HepG2 (cell line): ENCODE measurements at regions not wholly inside any gene's neighbourhood (a gene's known extent, or its start where the extent isn't known, plus 50 kb on each side); places are given as distances from the start of the nearest gene placed in this dataset.

Experiments
- ATAC-seq: fragments of 200-7000 bp; cut with Tn5 transposase; 3 replicates; pipeline ENCODE4 v1.9.1; 2020; ENCODE audit warnings: mild to moderate bottlenecking, moderate library complexity
- BruUV-seq: library from RNA; stranded (reverse); fragments of 400-500 nt; replicated peaks from 2 replicates; lab custom pipeline; 2021; lab: Mats Ljungman, UMichigan
- CTCF ChIA-PET: fragments of 300-600 bp; formaldehyde crosslinking; extraction: SDS; loops from one replicate; lab custom pipeline; 2021; ENCODE audit warnings: low total read pairs, inconsistent platforms, low intra/inter-chr PET ratio; lab: Yijun Ruan, JAX
- POLR2A ChIA-PET: fragments of 350-600 bp; sonication (Branson Sonifier 250); formaldehyde crosslinking; loops from one replicate; lab custom pipeline; 2020; ENCODE audit warnings: antibody characterized with exemption, inconsistent platforms; lab: Yijun Ruan, JAX
- DNase-seq: peaks from one replicate; pipeline ENCODE4 v3.0.0-alpha.2; 2015; ENCODE audit warnings: low spot score
- FAIRE-seq: peaks from 3 replicates; lab custom pipeline; 2011; peaks lifted over from hg19 to GRCh38; lab: Jason Lieb, UNC
- H2AFZ ChIP-seq: one replicate; pipeline ENCODE4 v1.6.1; 2011; ENCODE audit warnings: low read length, inconsistent platforms
- H3K27ac ChIP-seq: fragments of 300-600 bp; 3 replicates; pipeline ENCODE4 v1.8.0; 2011; ENCODE audit warnings: mixed run types, mild to moderate bottlenecking, mixed read lengths, low read length, inconsistent platforms; ENCODE audit not compliant: insufficient read depth; ENCODE audit errors: extremely low read length
- H3K27me3 ChIP-seq, 2 experiments: fragments of 200-600 bp in 1 of 2; 2 replicates in 1 of 2; 3 replicates in 1 of 2; pipeline versions ENCODE4 v1.6.0 to v1.8.0; 2011; ENCODE audit warnings: low read length in 2 of 2, mild to moderate bottlenecking in 2 of 2, moderate library complexity in 2 of 2, inconsistent platforms in 1 of 2; ENCODE audit not compliant: insufficient read depth in 2 of 2, control insufficient read depth in 1 of 2
- H3K36me3 ChIP-seq, 2 experiments: fragments of 200-600 bp in 1 of 2; replicated peaks in 1 of 2; 2 replicates in 1 of 2; 3 replicates in 1 of 2; pipeline versions ENCODE4 v1.5.1 to v1.8.0; 2011; ENCODE audit warnings: low read length in 2 of 2, inconsistent platforms in 1 of 2; ENCODE audit not compliant: insufficient read depth in 2 of 2, control insufficient read depth in 1 of 2
- H3K4me1 ChIP-seq: 2 replicates; pipeline ENCODE4 v1.5.1; 2012; ENCODE audit warnings: low read length, inconsistent platforms; ENCODE audit not compliant: insufficient read depth
- H3K4me2 ChIP-seq: 2 replicates; pipeline ENCODE4 v1.6.0; 2011; ENCODE audit warnings: low read depth, low read length, inconsistent platforms
- H3K4me3 ChIP-seq, 3 experiments: fragments of 200-600 bp in 1 of 3; sonication (generic), shearing (Covaris generic) in 1 of 3; replicated peaks in 1 of 3; 2 replicates each; pipeline ENCODE4 v1.5.1; 2011 to 2016; ENCODE audit warnings: low read length in 3 of 3, inconsistent platforms in 2 of 3, low read depth in 2 of 3, mild to moderate bottlenecking in 2 of 3, control low read depth in 1 of 3, mixed read lengths in 1 of 3; ENCODE audit not compliant: insufficient read depth in 1 of 3
- H3K79me2 ChIP-seq: one replicate; pipeline ENCODE4 v1.6.1; 2011; ENCODE audit warnings: low read length, inconsistent platforms; ENCODE audit not compliant: insufficient read depth
- H3K9ac ChIP-seq: 2 replicates; pipeline ENCODE4 v1.6.0; 2011; ENCODE audit warnings: mild to moderate bottlenecking, low read depth, low read length, inconsistent platforms; ENCODE audit not compliant: insufficient read depth
- H3K9me3 ChIP-seq: 2 replicates; pipeline ENCODE4 v1.5.1; 2012; ENCODE audit warnings: mild to moderate bottlenecking, low read length
- H4K20me1 ChIP-seq: 2 replicates; pipeline ENCODE4 v1.6.0; 2011; ENCODE audit warnings: inconsistent platforms, mild to moderate bottlenecking, low read length, moderate library complexity; ENCODE audit not compliant: insufficient read depth
- FOXC1 ChIP-seq: sonication (generic); formaldehyde crosslinking; IDR thresholded peaks from 2 replicates; pipeline ENCODE4 v1.8.0; 2022; ENCODE audit warnings: mild to moderate bottlenecking, missing genetic modification reagents, borderline replicate concordance
- HNF4A ChIP-seq: sonication (generic); formaldehyde crosslinking; IDR thresholded peaks from 2 replicates; pipeline ENCODE4 v1.4.0; 2020; ENCODE audit warnings: missing genetic modification reagents
- SOX13 ChIP-seq, 3 experiments: fragments of 450-650 bp in 1 of 3; sonication (generic) in 1 of 3; formaldehyde crosslinking in 1 of 3; IDR thresholded peaks in 2 of 3; conservative IDR thresholded peaks in 1 of 3; 2 replicates each; pipeline versions ENCODE4 v1.5.0 to v1.6.1; 2016 to 2020; ENCODE audit warnings: antibody characterized with exemption in 1 of 3, mild to moderate bottlenecking in 1 of 3, missing compliant biosample characterization in 1 of 3, missing genetic modification reagents in 1 of 3, moderate library complexity in 1 of 3
- SYNCRIP ChIP-seq: fragments of 200-400 bp; formaldehyde crosslinking; IDR thresholded peaks from 2 replicates; pipeline ENCODE4 v1.6.1; 2018; ENCODE audit warnings: mild to moderate bottlenecking, low read depth, low read length; ENCODE audit not compliant: insufficient read depth
- YY1 ChIP-seq: IDR thresholded peaks from 2 replicates; pipeline ENCODE4 v1.6.1; 2011; ENCODE audit warnings: low read length, low read depth, moderate library complexity, mild to moderate bottlenecking; ENCODE audit not compliant: insufficient read depth, insufficient replicate concordance
- ZBTB1 ChIP-seq: sonication (generic); formaldehyde crosslinking; IDR thresholded peaks from 2 replicates; pipeline ENCODE4 v1.4.0; 2020; ENCODE audit warnings: missing genetic modification reagents, borderline replicate concordance
- ZBTB37 ChIP-seq: sonication (generic); formaldehyde crosslinking; IDR thresholded peaks from 2 replicates; pipeline ENCODE4 v1.4.0; 2020; ENCODE audit warnings: mild to moderate bottlenecking, missing genetic modification reagents
- ZMYM3 ChIP-seq: sonication (generic); formaldehyde crosslinking; IDR thresholded peaks from 2 replicates; pipeline ENCODE4 v1.5.1; 2020; ENCODE audit warnings: mild to moderate bottlenecking, missing genetic modification reagents
- ZNF33B ChIP-seq: sonication (generic); formaldehyde crosslinking; IDR thresholded peaks from 2 replicates; pipeline ENCODE4 v1.5.1; 2020; ENCODE audit warnings: mild to moderate bottlenecking, missing genetic modification reagents
- ZNF644 ChIP-seq: IDR thresholded peaks from 2 replicates; pipeline ENCODE4 v1.6.1; 2016; ENCODE audit warnings: low read depth
- ZNF740 ChIP-seq: sonication (generic); formaldehyde crosslinking; IDR thresholded peaks from 2 replicates; pipeline ENCODE4 v1.4.0; 2020; ENCODE audit warnings: missing genetic modification reagents
- ZNF768 ChIP-seq: sonication (generic); formaldehyde crosslinking; IDR thresholded peaks from 2 replicates; pipeline ENCODE4 v1.4.0; 2020; ENCODE audit warnings: missing genetic modification reagents
- WGBS: methylation state at CpG from one replicate; pipeline ENCODE4 v1.1.6; 2017; ENCODE audit warnings: low lambda C conversion rate; 5-methylcytosine and 5-hydroxymethylcytosine counted together
- in situ Hi-C: cut with HindIII; loops from 2 replicates; pipeline ENCODE4 v1.10.0; 2017; ENCODE audit warnings: low pct_unique_long_range_greater_than_20kb; ENCODE audit not compliant: extremely low pct_ligation_motif_present
- intact Hi-C: fragments of 100-400 bp; cut with micrococcal nuclease; formaldehyde crosslinking; loops from one replicate; pipeline ENCODE4 v1.10.0; 2022; ENCODE audit not compliant: unreplicated experiment

- BruUV-seq: no TSS peak
- Histone ChIP-seq H3K79me2 (no peaks in the 10 kb centered on the region), H3K9me3 (no peaks in the 10 kb centered on the region), H3K27ac (no peak overlapping the region), H3K4me3 (no peak overlapping the region), H2AFZ (no peak overlapping the region), H3K4me1 (no peaks in the 10 kb centered on the region), H3K9ac (no peak overlapping the region), H3K4me2 (no peak overlapping the region), H3K36me3 (no peaks in the 10 kb centered on the region), H4K20me1 (no peaks in the 10 kb centered on the region), H3K27me3 (peaks cover 7 to 72% of the 10 kb centered on the region in 2 experiments)
- DNase-seq (no peak), FAIRE-seq (no peak), ATAC-seq (no peak)
- 17% methylated on average over 19 of the region's 28 CpGs for WGBS
- ChIA-PET POLR2A (no interaction called here), CTCF (no interaction called here)
- intact Hi-C loops (no loop called here), in situ Hi-C loops (no loop called here)
- peak; percentile 99 for TF ChIP-seq ZNF768
- no peak for TF ChIP-seq SYNCRIP
Observed at GRCh38 chr7:1348096-1348822, 111.0 kb downstream of the MICALL2 start.

GRCh38 chr7:1348823-1349335 is 110.4 kb downstream of the MICALL2 start:
- Histone ChIP-seq H3K4me2 (no peak overlapping the region), H3K9ac (no peak overlapping the region), H3K4me3 (no peak overlapping the region), H2AFZ (no peak overlapping the region), H3K27ac (no peak overlapping the region), H3K4me1 (no peaks in the 10 kb centered on the region), H4K20me1 (no peaks in the 10 kb centered on the region), H3K27me3 (peaks cover 7 to 71% of the 10 kb centered on the region in 2 experiments), H3K79me2 (no peaks in the 10 kb centered on the region), H3K36me3 (no peaks in the 10 kb centered on the region), H3K9me3 (no peaks in the 10 kb centered on the region)
- DNase-seq: no peak
- FAIRE-seq: no peak
- TF ChIP-seq FOXC1: no peak
- no peak for TF ChIP-seq SOX13 (IDR thresholded peaks at IDR 0.05)
- TF ChIP-seq SOX13 (CRISPR knock-in tag; conservative IDR thresholded peaks at IDR 0.05 in 1 of 2, IDR thresholded peaks at IDR 0.05 in 1 of 2): no peak
- TF ChIP-seq HNF4A (CRISPR knock-in tag): no peak
- TF ChIP-seq ZNF644 (CRISPR knock-in tag): no peak
- TF ChIP-seq YY1: no peak
- no peak for TF ChIP-seq ZNF740 (CRISPR knock-in tag)
- TF ChIP-seq ZBTB37 (CRISPR knock-in tag): no peak
- no peak for TF ChIP-seq ZMYM3 (CRISPR knock-in tag)
- no peak for TF ChIP-seq ZBTB1 (CRISPR knock-in tag)
- TF ChIP-seq ZNF33B (CRISPR knock-in tag): no peak
- ChIA-PET POLR2A (no interaction called here), CTCF (no interaction called here)
- 52% methylated on average over 14 of the region's 18 CpGs for WGBS
- BruUV-seq: no TSS peak
- intact Hi-C loops: no loop called here
- ATAC-seq: no peak
- in situ Hi-C loops: no loop called here
